GM19238 (cell line): ENCODE measurements at regions not wholly inside any gene's neighbourhood (a gene's known extent, or its start where the extent isn't known, plus 50 kb on each side); places are given as distances from the start of the nearest gene placed in this dataset.
"Not testable (repeated sequence)": the region's sequence is repeated elsewhere in the genome, so short reads cannot be mapped to it uniquely, and the experiment has no call there.

Experiments used
- DNase-seq: peaks from one replicate; pipeline ENCODE4 v3.0.0; 2011; ENCODE audit warnings: low spot score; ENCODE audit not compliant: insufficient read length

- DNase-seq, result no peak
Measured at GRCh38 chr2:234695981-234696380, 199.1 kb upstream of the ARL4C start.

- DNase-seq, result no peak
Measured at GRCh38 chr2:234694244-234695013, 197.5 kb upstream of the ARL4C start.

- not testable (repeated sequence) for DNase-seq
Measured at GRCh38 chr2:234693681-234694190, 196.9 kb upstream of the ARL4C start.

GRCh38 chr2:234693191-234693590 is 196.3 kb upstream of the ARL4C start:
- DNase-seq, result not testable (repeated sequence)

GRCh38 chr2:234691968-234692955 is 195.4 kb upstream of the ARL4C start:
- DNase-seq, result no peak

GRCh38 chr2:234691214-234691575 is 194.3 kb upstream of the ARL4C start:
- DNase-seq, result no peak

GRCh38 chr2:234690569-234691213 is 193.8 kb upstream of the ARL4C start:
- DNase-seq, result no peak

GRCh38 chr2:234689911-234690379 is 193.1 kb upstream of the ARL4C start:
- no peak for DNase-seq

GRCh38 chr2:234687718-234688475 is 191.0 kb upstream of the ARL4C start:
- DNase-seq, result no peak

GRCh38 chr2:234686088-234686890 is 189.4 kb upstream of the ARL4C start:
- no peak for DNase-seq

- DNase-seq, result no peak
Measured at GRCh38 chr2:234684466-234684865, 187.6 kb upstream of the ARL4C start.

GRCh38 chr2:234683950-234684349 is 187.1 kb upstream of the ARL4C start:
- DNase-seq, result no peak

GRCh38 chr2:234682492-234683228 is 185.8 kb upstream of the ARL4C start:
- DNase-seq, result no peak

- no peak for DNase-seq
Measured at GRCh38 chr2:234680688-234681619, 184.1 kb upstream of the ARL4C start.

- DNase-seq, result no peak
Measured at GRCh38 chr2:234679741-234680687, 183.1 kb upstream of the ARL4C start.

GRCh38 chr2:234679301-234679740 is 182.4 kb upstream of the ARL4C start:
- no peak for DNase-seq

- no peak for DNase-seq
Measured at GRCh38 chr2:234678711-234679110, 181.8 kb upstream of the ARL4C start.
